Thoracic aorta (tissue), 2 donors: ENCODE measurements at regions not wholly inside any gene's neighbourhood (a gene's known extent, or its start where the extent isn't known, plus 50 kb on each side); places are given as distances from the start of the nearest gene placed in this dataset.

Source experiments
- ATAC-seq: fragments of 150-250 bp; one replicate; pipeline ENCODE4 v1.8.0; 2017; ENCODE audit warnings: low read depth; ENCODE audit not compliant: insufficient number of reproducible peaks, low FRiP score
- DNase-seq: peaks from one replicate; pipeline ENCODE4 v3.0.0-alpha.2; 2020; ENCODE audit warnings: low spot score
- H3K27ac ChIP-seq, 2 donors: fragments of 200-600 bp; sonication (generic); 1 replicate in 1 of 2; 2 replicates in 1 of 2; pipeline ENCODE4 v1.5.1; 2016; ENCODE audit warnings: mild to moderate bottlenecking in 2 of 2, moderate library complexity in 2 of 2
- H3K27me3 ChIP-seq: fragments of 200-600 bp; sonication (generic); replicated peaks from 2 replicates; pipeline ENCODE4 v1.6.0; 2016; ENCODE audit warnings: mild to moderate bottlenecking; ENCODE audit not compliant: insufficient read depth
- H3K36me3 ChIP-seq: fragments of 200-600 bp; sonication (generic); one replicate; pipeline ENCODE4 v1.5.1; 2016
- H3K4me1 ChIP-seq, 2 donors: fragments of 200-600 bp; sonication (generic); 1 replicate in 1 of 2; 2 replicates in 1 of 2; pipeline versions ENCODE4 v1.5.1 to v1.6.0; 2016; ENCODE audit warnings: low read depth in 2 of 2, mild to moderate bottlenecking in 1 of 2; ENCODE audit not compliant: control insufficient read depth in 1 of 2
- H3K4me3 ChIP-seq: fragments of 200-600 bp; sonication (generic); 2 replicates; pipeline ENCODE4 v1.5.1; 2016; ENCODE audit warnings: mild to moderate bottlenecking
- H3K9me3 ChIP-seq: fragments of 200-600 bp; sonication (generic); 2 replicates; pipeline ENCODE4 v1.5.1; 2016
- CTCF ChIP-seq: fragments of 200-600 bp; sonication (generic); IDR thresholded peaks from one replicate; pipeline ENCODE4 v1.5.1; 2019; ENCODE audit warnings: antibody characterized with exemption

GRCh38 chr7:109226699-109227098, 657.0 kb downstream of the DNAJB9 start:
- DNase-seq (no peak), ATAC-seq (no peak)
- no peaks in the 10 kb centered on the region for H3K4me1 ChIP-seq
- no peaks in the 10 kb centered on the region for H3K9me3 ChIP-seq
- no peaks in the 10 kb centered on the region for H3K27me3 ChIP-seq
- no peak overlapping the region for H3K27ac ChIP-seq
- H3K4me3 ChIP-seq: no peak overlapping the region
- no peak for TF ChIP-seq CTCF
- H3K36me3 ChIP-seq: no peaks in the 10 kb centered on the region

GRCh38 chr7:109235316-109235715, 665.6 kb downstream of the DNAJB9 start:
- H3K4me1 ChIP-seq: no peaks in the 10 kb centered on the region
- no peaks in the 10 kb centered on the region for H3K9me3 ChIP-seq
- no peaks in the 10 kb centered on the region for H3K27me3 ChIP-seq
- ATAC-seq (no peak), DNase-seq (no peak)
- no peak for TF ChIP-seq CTCF
- no peak overlapping the region for H3K27ac ChIP-seq
- H3K36me3 ChIP-seq: no peaks in the 10 kb centered on the region
- H3K4me3 ChIP-seq: no peak overlapping the region

GRCh38 chr7:109246330-109247077, 676.8 kb downstream of the DNAJB9 start:
- Histone ChIP-seq H3K4me3 (no peak overlapping the region), H3K9me3 (no peaks in the 10 kb centered on the region), H3K27me3 (no peaks in the 10 kb centered on the region), H3K27ac (no peak overlapping the region), H3K4me1 (no peaks in the 10 kb centered on the region), H3K36me3 (no peaks in the 10 kb centered on the region)
- TF ChIP-seq CTCF: no peak
- DNase-seq: no peak
- no peak for ATAC-seq

GRCh38 chr7:109256762-109257560, 687.3 kb downstream of the DNAJB9 start:
- Histone ChIP-seq H3K36me3 (no peaks in the 10 kb centered on the region), H3K9me3 (no peaks in the 10 kb centered on the region), H3K27ac (no peak overlapping the region), H3K4me3 (no peak overlapping the region), H3K4me1 (no peaks in the 10 kb centered on the region), H3K27me3 (no peaks in the 10 kb centered on the region)
- no peak for DNase-seq
- TF ChIP-seq CTCF: no peak
- no peak for ATAC-seq

- no peak for TF ChIP-seq CTCF
- no peaks in the 10 kb centered on the region for H3K27me3 ChIP-seq
- no peaks in the 10 kb centered on the region for H3K9me3 ChIP-seq
- ATAC-seq (no peak), DNase-seq (no peak)
- H3K36me3 ChIP-seq: no peaks in the 10 kb centered on the region
- no peak overlapping the region for H3K27ac ChIP-seq
- H3K4me3 ChIP-seq: no peak overlapping the region
- no peaks in the 10 kb centered on the region for H3K4me1 ChIP-seq
These were observed 689.5 kb downstream of the DNAJB9 start for GRCh38 chr7:109259151-109259550.
